DND-41 (cell line): ENCODE measurements at regions not wholly inside any gene's neighbourhood (a gene's known extent, or its start where the extent isn't known, plus 50 kb on each side); places are given as distances from the start of the nearest gene placed in this dataset.

Experiments
- ATAC-seq: fragments of 200-7000 bp; cut with Tn5 transposase; 3 replicates; pipeline ENCODE4 v1.9.1; 2021; ENCODE audit warnings: low read depth; ENCODE audit not compliant: insufficient read depth
- DNase-seq: peaks from one replicate; pipeline ENCODE4 v3.0.0-alpha.2; 2020
- H2AFZ ChIP-seq: 2 replicates; pipeline ENCODE4 v1.6.0; 2012; ENCODE audit warnings: low read depth, low read length
- H3K27ac ChIP-seq: 2 replicates; pipeline ENCODE4 v1.5.1; 2012; ENCODE audit warnings: low read length, inconsistent platforms
- H3K27me3 ChIP-seq: fragments of 200-600 bp; sonication (generic); 2 replicates; pipeline ENCODE4 v1.6.0; 2012; ENCODE audit warnings: low read length, mild to moderate bottlenecking, inconsistent platforms; ENCODE audit not compliant: insufficient read depth, poor library complexity
- H3K36me3 ChIP-seq: 2 replicates; pipeline ENCODE4 v1.5.1; 2012; ENCODE audit warnings: low read length, inconsistent platforms; ENCODE audit not compliant: insufficient read depth
- H3K4me1 ChIP-seq: 2 replicates; pipeline ENCODE4 v1.5.1; 2012; ENCODE audit warnings: mild to moderate bottlenecking, low read length; ENCODE audit not compliant: insufficient read depth
- H3K4me2 ChIP-seq: 2 replicates; pipeline ENCODE4 v1.6.0; 2012; ENCODE audit warnings: mild to moderate bottlenecking, moderate library complexity, low read length, inconsistent platforms; ENCODE audit not compliant: insufficient read depth
- H3K4me3 ChIP-seq, 2 experiments: fragments of 200-600 bp in 1 of 2; shearing (Covaris generic) in 1 of 2; 2 replicates each; pipeline ENCODE4 v1.5.1; 2012 to 2016; ENCODE audit warnings: inconsistent platforms in 2 of 2, low read length in 2 of 2, mild to moderate bottlenecking in 2 of 2, low read depth in 1 of 2, moderate library complexity in 1 of 2
- H3K79me2 ChIP-seq: 2 replicates; pipeline ENCODE4 v1.6.0; 2012; ENCODE audit warnings: low read length, inconsistent platforms; ENCODE audit not compliant: insufficient read depth
- H3K9ac ChIP-seq: 2 replicates; pipeline ENCODE4 v1.6.0; 2012; ENCODE audit warnings: low read depth, mild to moderate bottlenecking, inconsistent platforms, low read length, moderate library complexity
- H3K9me3 ChIP-seq: 2 replicates; pipeline ENCODE4 v1.5.1; 2012; ENCODE audit warnings: low read length, moderate library complexity, mild to moderate bottlenecking, inconsistent platforms; ENCODE audit not compliant: insufficient read depth, severe bottlenecking
- H4K20me1 ChIP-seq: 2 replicates; pipeline ENCODE4 v1.6.0; 2012; ENCODE audit warnings: low read length; ENCODE audit not compliant: insufficient read depth
- CTCF ChIP-seq: IDR thresholded peaks from 2 replicates; pipeline ENCODE4 v1.5.1; 2012; ENCODE audit warnings: borderline replicate concordance, low read length, moderate library complexity, mild to moderate bottlenecking; ENCODE audit not compliant: poor library complexity, severe bottlenecking; ENCODE audit errors: extremely low read depth
- EZH2 ChIP-seq: IDR thresholded peaks from 3 replicates; pipeline ENCODE4 v1.6.1; 2012; ENCODE audit warnings: borderline replicate concordance, low read depth, mild to moderate bottlenecking, moderate library complexity, low read length, inconsistent platforms; ENCODE audit not compliant: severe bottlenecking

DNA sequence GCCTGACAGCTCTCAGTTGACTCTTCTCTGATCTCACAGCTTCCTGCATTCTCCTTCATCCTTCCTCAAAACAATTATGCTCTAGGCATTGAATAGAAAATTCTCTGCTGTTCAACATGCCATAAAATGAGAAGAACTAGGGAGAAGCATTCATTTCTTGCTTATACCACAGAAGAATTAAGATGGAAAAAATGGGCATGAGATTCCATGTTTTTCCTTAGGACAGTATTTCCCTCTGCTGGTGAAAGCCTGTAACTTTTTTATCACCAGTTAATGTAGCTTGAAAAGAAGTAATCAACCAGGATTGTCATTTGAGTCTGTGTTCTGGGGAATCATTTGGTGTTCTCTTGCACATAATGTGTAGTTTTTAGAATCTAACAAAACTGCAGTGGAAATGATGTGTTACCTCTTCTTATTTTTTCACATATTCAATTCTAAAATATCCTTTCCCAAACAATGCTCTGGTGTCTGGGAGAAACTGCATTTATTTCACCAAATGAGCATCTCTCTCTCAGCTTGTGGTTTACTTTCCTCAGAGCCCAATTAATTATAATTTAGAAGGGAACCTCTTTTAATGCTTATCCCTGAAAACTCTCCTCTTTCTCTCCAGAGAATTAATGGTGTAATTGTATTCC lies 92.8 kb upstream of the DCBLD2 start:
- ATAC-seq (no peak), DNase-seq (no peak)
- TF ChIP-seq EZH2, result no peak
- peak; percentile 58 for TF ChIP-seq CTCF
- H3K79me2 ChIP-seq, result no peaks in the 10 kb centered on the region
- H3K27me3 ChIP-seq, result peaks cover 14% of the 10 kb centered on the region
- H3K4me3 ChIP-seq, result no peak overlapping the region
- no peaks in the 10 kb centered on the region for H3K9me3 ChIP-seq
- no peak overlapping the region for H2AFZ ChIP-seq
- no peaks in the 10 kb centered on the region for H3K4me1 ChIP-seq
- no peaks in the 10 kb centered on the region for H3K36me3 ChIP-seq
- H4K20me1 ChIP-seq, result no peaks in the 10 kb centered on the region
- no peak overlapping the region for H3K27ac ChIP-seq
- no peak overlapping the region for H3K9ac ChIP-seq
- no peak overlapping the region for H3K4me2 ChIP-seq

- Histone ChIP-seq H4K20me1 (no peaks in the 10 kb centered on the region), H3K27ac (no peak overlapping the region), H3K9ac (no peak overlapping the region), H3K36me3 (no peaks in the 10 kb centered on the region), H3K4me1 (no peaks in the 10 kb centered on the region), H3K4me2 (no peak overlapping the region), H2AFZ (no peak overlapping the region), H3K27me3 (peaks cover 3% of the 10 kb centered on the region), H3K4me3 (no peak overlapping the region), H3K9me3 (no peaks in the 10 kb centered on the region), H3K79me2 (no peaks in the 10 kb centered on the region)
- DNase-seq, result no peak
- no peak for ATAC-seq
- peak; percentile 26 for TF ChIP-seq CTCF
- TF ChIP-seq EZH2, result no peak
These were observed 89.9 kb upstream of the DCBLD2 start for GRCh38 chr3:98991393-98991792.

DNA sequence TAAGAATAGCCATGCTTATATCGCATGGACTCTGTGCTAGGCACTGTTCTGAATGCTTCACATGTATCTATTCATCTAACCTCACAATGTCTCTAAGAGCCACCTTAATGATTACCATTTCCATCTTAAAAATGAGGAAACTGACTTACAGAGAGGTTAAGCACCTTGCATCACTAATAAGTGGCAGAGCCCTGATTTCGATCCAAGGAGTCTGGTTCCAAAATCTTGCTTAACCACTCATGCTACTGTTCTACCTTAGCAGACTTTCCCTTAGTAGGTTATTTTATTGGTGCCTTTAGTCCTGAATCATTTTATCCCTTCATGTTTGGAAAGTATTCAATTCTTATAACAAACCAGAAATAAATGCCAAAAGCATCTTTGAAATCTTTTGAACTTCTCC lies 89.2 kb upstream of the DCBLD2 start:
- TF ChIP-seq EZH2 (no peak), CTCF (no peak)
- no peak overlapping the region for H3K9ac ChIP-seq

More for the DNA sequence above, 89.2 kb upstream of the DCBLD2 start:
- Histone ChIP-seq H3K4me3 (no peak overlapping the region), H2AFZ (no peak overlapping the region), H3K36me3 (no peaks in the 10 kb centered on the region), H4K20me1 (no peaks in the 10 kb centered on the region), H3K9me3 (no peaks in the 10 kb centered on the region), H3K79me2 (no peaks in the 10 kb centered on the region), H3K27ac (no peak overlapping the region), H3K4me1 (no peaks in the 10 kb centered on the region), H3K27me3 (peaks cover 3% of the 10 kb centered on the region), H3K4me2 (no peak overlapping the region)
- ATAC-seq (no peak), DNase-seq (no peak)
